ENCODE measurements at regions not wholly inside any gene's neighbourhood (a gene's known extent, or its start where the extent isn't known, plus 50 kb on each side); places are given as distances from the start of the nearest gene placed in this dataset.

DNA sequence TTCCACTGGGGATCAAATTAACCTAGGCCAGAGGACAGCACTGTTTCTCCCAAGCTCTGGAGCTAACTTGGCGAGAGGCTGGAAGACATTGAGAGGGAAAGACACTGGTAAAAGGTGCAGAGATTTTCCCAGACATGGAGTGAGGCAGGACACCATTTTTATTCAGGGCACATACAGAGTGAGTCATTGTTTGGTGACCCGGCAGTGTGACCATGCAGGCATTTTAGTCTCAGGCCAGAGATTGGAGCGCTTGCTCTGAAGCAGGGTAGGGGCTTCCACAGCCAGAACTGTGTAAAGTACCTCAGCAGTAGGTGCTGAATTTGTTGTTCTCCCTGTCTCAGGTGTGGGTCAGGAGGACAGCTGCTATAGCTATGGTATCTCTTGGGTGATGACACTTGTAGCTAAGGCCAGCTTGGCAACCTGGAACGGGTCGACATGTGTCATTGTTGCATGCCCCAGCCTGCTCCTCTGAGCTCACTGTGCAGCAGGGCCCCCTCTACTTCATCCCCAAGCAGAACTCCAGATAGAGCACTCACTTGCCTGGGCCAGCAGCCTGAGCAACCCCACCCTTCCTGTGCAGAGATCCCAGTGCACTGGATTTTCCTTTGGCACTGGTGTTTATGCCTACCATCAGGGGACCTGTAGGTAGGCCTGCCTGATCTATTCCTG, 79.8 kb upstream of the ATP8A1 start:
- no peak for DNase-seq

GRCh38 chr4:42733380-42733779, 76.5 kb upstream of the ATP8A1 start:
- no peak for DNase-seq

- DNase-seq, result no peak
Measured at GRCh38 chr4:42732776-42733175, 75.9 kb upstream of the ATP8A1 start.

GRCh38 chr4:42729505-42730237, 72.8 kb upstream of the ATP8A1 start:
- no peak for DNase-seq

GRCh38 chr4:42724451-42724850, 67.5 kb upstream of the ATP8A1 start:
- DNase-seq, result no peak

DNA sequence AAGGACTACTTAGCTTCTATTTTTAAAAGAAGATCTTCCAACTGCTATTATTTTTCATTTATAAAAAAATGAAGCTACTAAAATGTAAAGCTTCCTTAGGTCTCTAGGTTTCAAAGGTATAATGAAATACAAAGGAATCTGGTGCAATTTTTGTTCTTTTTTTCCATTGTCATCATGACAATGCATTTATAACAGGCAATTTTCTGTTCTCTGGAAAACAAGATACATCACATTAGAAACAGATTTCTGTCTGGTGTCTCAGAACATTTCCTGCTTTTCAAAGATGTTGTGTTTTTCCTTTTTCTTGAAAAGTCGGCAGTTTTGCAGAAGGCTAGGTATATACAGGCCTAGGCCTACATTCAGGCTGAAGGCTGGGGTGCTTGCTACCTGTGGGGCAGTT, 63.6 kb upstream of the ATP8A1 start:
- no peak for DNase-seq

- DNase-seq, result no peak
Measured at GRCh38 chr4:42719257-42719656, 62.4 kb upstream of the ATP8A1 start.

DNA sequence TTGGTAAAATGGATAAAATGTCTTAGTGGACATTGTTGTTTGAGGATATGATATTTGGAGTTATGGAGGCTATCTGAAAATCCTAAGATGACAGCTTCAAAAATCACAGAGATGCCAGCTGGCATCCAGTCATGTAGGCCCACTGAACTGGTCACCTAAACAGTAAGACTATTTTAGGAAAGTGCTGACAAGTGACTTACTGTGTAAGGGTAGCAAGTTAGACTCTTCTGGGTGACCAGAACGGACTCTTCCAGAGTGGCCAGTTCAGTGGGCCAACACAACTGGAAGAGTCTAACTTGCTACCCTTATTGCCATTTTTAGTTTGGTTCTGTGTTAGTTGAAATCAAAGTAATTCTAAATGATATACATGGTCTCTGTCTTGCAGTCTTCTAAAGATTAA, 61.4 kb upstream of the ATP8A1 start:
- DNase-seq, result no peak

DNA sequence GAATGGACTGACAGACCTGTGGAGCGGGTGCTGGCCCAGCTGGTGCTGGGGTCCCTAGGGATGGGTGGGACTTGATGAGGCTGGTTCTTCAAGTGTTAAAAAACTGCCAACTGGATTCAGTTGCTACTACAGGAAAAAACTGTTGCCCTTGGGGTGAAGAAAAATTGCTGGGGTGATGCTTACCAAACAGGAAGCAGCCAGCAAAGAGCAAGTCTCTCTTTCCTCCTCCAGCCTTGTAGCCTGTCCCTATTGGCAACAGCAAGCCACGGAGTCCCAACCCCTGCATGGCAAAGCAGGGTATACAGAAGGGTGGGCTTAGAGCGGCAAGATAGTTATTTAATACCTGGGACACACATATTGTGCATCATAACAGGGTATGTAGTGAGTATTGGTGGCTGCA, 60.1 kb upstream of the ATP8A1 start:
- DNase-seq, result no peak

GRCh38 chr4:42715807-42716482, 59.0 kb upstream of the ATP8A1 start:
- no peak for DNase-seq

DNA sequence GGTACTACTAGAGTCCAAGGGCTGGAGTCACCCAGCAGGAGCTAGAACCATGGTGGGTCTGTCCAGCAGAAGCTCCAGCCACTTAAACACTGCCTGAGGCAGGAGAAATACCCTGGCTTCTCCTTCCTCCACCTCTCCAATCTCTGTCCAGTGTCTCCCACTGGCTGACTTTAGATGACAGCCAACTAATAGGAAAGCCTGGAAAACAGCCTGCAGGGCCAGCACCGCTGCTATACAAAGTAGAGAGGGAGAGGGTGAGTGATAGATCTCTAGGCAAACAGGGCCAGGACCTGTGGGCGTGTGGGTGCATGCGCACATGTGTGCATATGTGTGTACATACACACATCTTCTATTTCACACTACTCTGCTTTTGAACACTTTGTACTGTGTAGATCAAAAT, 56.5 kb upstream of the ATP8A1 start:
- no peak for DNase-seq

DNA sequence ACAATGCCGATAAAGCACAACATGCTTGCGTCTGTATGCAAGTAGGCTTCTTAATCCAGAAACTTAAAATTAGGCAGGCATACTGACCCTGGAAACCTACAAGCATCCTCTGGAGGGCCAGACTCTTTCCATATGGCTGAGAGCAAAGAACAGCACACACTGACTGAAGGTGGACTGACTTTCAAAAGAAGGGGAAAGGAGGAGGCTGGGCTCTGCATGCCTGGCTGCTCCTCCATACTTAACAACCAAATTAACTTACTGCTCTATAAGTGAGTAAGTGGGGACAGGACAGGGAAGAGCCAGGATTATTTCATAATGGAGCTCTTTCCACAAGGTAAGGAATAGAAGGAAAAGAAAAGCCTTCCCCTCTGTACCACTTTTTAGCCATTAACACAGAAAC, 55.9 kb upstream of the ATP8A1 start:
- DNase-seq, result no peak

- no peak for DNase-seq
Measured at GRCh38 chr4:42711496-42711895, 54.6 kb upstream of the ATP8A1 start.

- DNase-seq, result no peak
Measured at GRCh38 chr4:42710761-42711160, 53.9 kb upstream of the ATP8A1 start.

DNA sequence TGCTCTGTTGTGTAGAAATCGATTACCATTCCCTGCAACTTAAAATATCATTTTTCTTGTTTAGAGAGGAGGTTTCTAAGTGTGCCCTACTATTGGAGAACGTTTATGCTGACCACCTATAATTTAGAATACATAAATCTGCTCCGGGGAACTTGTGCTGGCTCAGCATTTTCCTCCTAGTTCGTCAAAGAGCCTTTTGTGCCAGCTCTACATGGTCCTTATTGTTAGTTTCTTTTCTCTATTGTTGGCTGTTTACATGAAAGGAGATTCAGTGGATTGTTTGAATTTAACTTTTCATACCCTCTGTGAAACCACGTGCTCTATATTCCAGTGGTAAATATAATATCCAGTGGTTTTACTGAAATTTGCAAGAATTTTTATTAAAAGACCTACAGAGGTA, 53.4 kb upstream of the ATP8A1 start:
- DNase-seq, result no peak

- DNase-seq, result no peak
Measured at GRCh38 chr4:42709392-42710065, 52.6 kb upstream of the ATP8A1 start.

DNA sequence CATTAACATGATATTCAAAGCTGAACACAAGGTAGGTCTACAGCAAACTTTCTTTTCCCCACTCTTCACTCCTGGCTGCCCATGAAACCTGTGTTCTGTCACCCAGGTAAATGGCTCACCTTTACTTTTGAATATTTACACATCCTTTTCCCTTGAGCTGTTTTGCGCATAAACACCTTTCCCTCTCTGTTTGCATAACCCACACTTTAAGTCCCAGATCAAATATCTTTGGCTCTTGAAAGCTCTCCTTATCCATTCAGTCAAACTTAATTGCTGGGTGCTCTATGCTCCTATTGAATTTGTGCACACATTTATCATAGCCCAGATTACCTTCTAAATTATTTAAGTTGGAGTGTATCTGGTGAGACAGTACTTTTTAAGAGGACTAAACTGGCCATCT, 51.7 kb upstream of the ATP8A1 start:
- DNase-seq, result no peak

Measured in activated gamma-delta T cell treated with Interleukin-2 at 50 U/mL for 16 hours (primary cell).